HK-2 (cell line): ENCODE measurements at regions not wholly inside any gene's neighbourhood (a gene's known extent, or its start where the extent isn't known, plus 50 kb on each side); places are given as distances from the start of the nearest gene placed in this dataset.

Experiments
- DNase-seq: peaks from one replicate; pipeline ENCODE4 v3.0.0-alpha.2; 2018; ENCODE audit not compliant: unreplicated experiment

DNA sequence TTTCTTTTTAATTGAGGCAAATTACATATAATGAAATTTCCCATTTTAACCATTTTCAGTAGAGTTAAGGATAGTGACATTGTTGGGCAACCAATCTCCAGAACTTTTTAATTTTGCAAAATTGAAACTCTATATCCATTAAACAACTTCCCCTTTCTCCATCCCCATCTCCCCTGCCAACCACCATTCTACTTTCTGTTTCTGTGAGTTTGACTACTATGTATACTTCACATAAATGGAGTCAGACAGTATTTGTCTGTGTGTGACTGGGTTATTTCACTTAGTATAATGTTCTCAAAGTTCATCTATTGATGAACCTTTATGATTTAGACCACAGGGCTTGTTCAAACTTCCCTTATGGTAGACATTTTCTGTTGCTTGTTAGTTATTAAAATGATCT, 364.5 kb upstream of the MAD2L1 start:
- DNase-seq = no peak

DNA sequence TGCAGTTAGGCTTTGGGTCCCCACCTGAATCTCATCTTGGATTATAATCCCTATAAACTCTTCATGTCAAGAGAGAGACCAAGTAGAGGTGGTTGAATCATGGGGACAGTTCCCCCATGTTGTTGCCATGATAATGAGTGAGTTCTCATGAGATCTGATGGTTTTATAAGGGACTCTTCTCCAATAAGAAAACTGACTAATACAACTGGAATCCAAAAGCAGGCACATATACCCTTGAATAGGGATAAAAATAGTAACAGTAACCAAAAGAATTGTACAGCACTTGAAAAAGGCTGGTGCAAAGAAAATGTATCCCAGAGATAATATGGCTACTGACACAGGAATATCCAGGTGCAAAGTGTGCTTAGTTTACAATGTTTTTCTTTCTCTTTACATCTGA, 351.5 kb upstream of the MAD2L1 start:
- no peak for DNase-seq

DNA sequence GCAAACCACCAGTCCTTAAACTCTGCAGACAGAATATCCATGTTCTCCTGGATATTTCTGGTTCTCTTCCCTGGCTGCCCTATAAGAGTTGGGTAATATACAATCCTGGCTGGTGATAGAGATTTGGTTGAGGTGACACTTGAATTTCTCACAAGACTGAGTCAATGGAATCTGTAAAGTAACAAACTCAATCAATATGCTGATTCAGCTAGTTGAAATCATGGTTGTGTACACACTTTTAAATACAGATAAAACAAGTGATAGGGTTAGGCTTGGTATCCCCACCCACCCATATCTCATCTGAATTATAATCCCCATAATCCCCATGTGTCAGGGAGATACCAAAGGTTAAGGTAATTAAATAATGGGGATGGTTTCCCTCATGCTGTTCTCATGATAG, 349.2 kb upstream of the MAD2L1 start:
- DNase-seq = no peak

DNA sequence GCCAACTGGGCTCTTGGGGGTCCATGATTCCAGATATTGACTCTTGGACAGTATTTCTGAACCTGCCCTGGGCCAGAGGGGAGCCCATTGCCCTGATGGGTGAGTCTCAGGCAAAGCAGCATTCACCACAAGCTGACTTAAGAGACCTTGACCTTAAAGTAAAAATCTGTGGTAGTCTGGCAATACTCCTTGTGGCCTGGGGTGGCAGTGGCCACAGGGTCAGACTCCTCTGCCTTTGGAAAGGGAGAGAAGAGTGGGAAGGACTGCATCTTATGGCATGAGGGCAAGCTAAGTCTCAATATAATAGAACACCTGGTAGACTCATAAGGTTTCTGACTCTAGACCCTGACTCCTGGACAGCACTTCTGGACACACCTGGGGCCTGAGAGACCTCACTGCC, 340.3 kb upstream of the MAD2L1 start:
- DNase-seq = no peak

DNA sequence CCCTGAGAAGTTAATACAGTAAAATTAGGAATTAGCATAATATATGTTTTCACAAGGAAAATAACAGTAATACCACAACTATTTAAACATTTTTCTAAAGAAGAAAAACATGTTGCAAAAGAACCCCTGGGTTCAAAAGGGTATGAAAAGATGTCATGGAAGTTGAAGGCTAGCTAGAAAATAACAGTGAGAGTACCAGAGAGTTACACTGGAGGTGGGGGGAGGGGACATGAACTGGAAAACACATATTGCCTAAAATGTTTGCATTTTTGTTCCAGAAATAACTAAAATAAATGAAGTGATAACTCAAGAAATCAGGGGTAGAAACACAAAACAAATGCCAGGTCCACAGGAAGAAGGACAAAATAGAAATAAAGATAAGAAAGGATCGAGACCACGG, 336.6 kb upstream of the MAD2L1 start:
- DNase-seq = no peak

DNA sequence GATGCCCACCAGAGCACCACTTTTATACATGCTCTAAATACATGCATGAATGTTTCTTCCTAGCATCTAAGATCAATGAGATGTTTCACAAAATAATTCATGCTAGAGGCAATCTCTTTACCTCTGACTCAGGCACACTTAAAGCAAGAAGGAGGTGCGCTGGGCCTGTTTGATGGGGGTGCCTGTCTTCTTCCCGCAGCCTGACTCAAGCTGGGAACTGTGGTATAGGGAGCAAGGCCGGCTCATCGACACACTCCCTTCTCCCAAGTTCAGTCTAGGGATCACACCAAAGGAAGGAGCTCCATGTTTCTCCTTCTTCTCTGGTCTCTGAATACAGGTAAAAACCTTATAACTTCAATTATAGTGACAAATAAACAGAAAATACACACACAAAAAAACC, 333.8 kb upstream of the MAD2L1 start:
- DNase-seq = no peak

DNA sequence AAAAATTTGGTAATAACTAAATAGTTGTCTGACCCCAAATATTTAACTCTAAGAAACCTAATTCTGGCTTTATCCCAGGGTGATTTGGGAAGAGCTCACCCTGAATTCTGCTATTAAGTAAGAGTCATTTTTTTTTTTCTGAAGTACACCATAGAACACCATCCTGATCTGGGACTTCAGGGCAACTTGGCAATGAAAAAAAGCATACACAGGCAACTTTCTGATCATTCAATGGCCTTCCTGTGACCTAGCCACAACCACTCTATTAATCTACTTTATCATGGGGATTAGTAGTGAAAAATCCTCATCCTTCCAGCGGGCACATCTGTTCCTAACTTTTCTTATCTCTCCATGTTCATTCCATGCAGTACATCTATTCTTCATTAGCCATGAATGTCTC, 333.2 kb upstream of the MAD2L1 start:
- no peak for DNase-seq

DNA sequence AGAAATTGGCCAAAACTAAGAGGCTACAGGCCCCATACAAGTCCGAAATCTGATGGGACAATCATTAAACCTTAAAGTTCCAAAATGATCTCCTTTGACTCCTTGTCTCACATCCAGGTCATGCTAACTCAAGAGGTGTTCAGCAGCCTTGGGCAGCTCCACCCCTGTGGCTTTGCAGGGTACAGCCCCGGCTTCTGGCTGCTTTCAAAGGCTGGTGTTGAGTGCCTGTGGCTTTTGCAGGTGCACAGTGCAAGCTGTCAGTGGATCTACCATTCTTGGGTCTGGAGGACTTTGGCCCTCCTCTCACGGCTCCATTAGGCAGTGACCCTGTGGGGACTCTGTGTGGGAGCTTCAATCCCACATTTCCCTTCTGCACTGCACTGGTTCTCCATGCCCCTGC, 329.1 kb upstream of the MAD2L1 start:
- DNase-seq = no peak

DNA sequence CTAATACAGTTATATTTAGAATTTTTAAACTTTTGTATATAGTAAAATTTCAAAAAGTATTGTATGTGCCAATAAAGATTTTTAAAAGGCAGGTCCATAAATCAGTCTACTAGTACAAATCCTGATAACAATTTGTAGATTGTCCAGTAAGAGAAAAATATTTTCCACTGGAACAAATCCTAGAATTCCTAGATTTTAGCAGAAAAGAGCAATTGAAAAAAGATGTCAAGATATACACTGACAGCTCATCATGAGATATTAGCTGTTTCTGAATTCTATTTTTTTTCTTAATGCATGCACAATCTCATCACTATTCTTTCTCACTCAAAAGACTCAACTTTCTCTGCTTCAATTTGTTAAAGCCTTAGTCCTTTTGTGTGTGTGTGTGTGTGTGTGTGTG, 289.2 kb upstream of the MAD2L1 start:
- no peak for DNase-seq

DNA sequence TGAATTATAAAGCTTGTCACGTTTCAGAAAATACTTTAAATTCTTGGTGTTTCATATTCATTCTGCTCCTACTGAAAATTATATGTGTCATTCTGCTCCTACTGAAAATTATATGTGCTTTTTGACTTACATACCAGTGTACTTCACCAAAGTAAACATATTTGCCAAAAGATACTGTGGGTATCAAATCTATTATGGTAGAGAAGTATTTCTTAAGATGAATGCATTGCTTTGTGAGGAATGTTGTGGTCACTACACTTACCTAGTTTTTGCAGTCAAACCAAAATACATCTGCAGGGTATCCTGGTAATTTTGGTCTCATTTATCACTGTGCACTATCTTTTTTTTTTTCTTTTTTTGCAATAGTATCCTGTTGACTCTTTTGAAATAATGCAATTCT, 287.7 kb upstream of the MAD2L1 start:
- DNase-seq = no peak

DNA sequence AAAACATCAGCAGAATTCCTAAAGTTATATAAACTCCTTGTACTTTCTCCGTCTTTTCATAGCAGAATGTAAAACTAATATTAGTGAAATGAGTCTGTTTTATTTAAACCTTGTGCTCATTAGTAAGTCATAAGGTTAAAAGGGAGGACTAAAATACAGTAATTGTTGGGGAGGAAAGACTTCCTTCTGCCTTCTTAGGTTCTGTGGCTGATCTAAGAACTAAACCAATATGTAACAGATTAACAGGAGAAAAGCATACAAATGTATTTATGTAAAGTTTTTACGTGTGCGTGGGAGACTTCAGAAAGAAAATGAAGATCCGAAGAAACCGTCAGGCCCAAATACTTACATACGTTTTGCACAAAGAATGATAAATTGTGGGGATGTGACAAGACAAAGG, 286.6 kb upstream of the MAD2L1 start:
- DNase-seq = no peak

DNA sequence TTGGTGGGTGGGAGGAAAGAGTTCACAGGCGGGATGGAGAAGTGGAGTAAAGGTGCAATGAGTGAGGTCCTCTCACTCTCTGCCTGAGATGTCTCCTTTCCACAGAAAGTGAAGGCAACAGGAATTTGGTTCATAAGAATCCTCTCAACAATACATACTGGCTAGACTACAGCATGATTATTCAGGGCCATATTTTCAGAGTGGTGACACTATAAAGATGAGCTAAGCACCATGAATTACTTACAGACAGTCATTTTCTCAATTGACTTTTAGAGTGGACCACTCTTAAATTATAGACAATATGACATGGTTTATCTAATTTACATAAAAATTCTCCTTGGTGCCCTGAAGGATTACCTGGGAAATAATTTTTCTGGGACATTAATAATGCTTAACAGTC, 286.1 kb upstream of the MAD2L1 start:
- no peak for DNase-seq

DNA sequence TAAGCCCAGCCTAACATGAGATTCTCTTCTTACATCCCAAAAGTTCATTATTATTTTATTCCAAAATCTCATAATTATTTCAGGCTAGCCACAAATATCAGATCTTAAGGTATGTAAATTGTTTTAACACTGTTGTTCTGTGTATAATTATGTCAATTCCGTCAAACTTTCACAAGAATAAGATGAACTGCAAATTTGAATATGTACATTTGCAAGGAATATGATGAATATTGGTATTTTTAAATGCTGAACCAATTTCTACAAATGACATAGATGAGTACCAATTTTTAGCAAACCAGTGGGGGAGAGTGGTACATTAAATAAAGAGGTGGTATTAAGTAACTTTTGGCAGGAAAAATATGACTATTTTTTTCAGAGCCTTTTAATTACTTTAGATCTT, 282.3 kb upstream of the MAD2L1 start:
- no peak for DNase-seq

DNA sequence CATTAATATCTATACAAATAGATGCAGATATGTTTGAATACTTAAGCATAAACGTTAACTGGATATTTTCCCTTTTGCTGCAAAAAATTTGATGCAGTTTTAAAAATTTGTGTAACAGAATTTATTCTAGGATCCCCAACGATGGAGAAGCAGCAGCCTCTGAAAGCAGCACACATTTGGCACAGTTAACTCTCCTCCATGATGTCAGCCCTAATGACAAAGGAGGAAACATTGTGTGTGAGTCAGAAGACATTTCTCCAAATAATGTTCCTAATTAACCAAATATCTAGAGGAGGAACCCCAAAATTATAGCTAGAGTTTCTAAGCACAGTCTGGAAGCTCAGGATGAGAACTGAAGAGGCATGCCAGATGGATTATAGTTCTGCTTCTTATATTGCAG, 281.9 kb upstream of the MAD2L1 start:
- DNase-seq = no peak

DNA sequence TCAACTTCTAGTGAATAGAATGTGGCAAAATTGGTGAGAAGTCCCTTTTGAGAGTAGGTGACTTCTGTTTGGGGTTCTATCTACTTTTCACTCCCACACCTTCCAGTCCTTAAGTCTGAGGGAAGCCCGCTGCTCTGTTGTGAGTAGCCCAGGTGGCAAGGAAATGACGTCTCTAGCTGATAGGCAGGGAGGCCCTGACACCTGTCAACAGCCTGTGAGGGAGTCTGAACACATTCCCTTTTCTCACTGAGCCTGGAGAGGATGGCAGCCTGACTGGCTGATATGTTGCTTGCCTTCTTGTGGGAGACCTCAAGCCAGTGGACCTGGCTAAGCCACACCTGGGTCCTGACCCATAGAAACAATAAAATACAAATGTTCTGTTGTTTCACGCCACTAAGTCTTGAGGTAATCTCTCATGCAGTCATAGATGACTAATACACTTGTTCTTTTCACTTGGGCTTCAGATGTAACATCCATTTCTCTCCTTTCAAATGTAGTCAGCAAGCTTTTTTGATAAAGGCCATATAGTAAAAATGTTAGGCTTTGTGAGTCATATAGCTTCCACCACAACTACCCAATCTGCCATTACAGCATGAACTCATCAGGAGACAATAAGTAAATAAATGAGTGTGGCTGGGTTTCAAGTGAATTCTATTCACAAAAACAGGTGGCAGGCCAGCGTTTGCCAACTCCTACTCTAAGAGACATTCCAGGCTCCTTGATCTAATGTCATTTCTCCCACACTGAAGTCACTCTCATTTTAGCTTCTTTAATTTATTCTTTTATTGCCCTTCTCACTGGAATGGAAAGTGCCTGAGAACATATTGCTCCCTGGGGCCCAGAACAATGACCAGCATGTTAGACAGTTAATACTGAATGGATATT, 265.1 kb upstream of the MAD2L1 start:
- no peak for DNase-seq

DNA sequence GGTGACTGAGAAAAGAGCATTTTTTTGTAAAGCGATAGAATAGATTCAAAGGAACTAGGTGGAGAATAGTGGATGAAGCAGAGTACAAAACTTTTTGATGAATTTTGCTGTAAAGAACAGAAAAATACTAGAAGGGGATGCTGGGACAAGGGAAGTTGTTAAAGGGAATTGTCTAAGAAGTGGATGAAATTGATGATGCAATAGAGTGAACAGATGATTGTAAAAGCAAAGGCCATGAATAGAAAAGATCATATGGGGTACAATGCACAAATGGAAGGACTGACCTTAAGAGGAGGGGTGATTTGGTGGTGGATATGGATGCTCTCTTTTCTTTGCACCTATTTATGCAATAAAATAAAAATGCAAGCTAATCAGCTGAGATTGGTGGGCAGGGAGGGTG, 262.7 kb upstream of the MAD2L1 start:
- no peak for DNase-seq

DNA sequence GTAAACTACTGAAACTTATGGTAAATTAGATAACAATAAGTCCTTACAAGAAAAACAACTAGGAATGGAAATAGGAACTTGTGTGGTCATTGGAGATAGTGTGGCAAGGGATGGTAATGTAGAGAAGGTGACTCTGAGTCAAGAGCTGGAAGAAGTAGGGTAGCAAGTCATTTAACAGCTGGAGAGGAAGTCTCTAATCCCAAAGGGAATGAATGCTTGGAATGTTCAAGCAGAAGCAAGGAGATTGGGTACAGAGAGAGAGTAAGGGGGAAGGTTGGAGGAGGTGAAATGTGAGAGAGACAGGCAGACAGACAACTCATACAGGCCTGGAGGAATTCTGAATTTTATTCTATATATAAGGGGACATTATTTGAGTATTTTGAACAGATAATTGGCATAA, 260.6 kb upstream of the MAD2L1 start:
- no peak for DNase-seq

DNA sequence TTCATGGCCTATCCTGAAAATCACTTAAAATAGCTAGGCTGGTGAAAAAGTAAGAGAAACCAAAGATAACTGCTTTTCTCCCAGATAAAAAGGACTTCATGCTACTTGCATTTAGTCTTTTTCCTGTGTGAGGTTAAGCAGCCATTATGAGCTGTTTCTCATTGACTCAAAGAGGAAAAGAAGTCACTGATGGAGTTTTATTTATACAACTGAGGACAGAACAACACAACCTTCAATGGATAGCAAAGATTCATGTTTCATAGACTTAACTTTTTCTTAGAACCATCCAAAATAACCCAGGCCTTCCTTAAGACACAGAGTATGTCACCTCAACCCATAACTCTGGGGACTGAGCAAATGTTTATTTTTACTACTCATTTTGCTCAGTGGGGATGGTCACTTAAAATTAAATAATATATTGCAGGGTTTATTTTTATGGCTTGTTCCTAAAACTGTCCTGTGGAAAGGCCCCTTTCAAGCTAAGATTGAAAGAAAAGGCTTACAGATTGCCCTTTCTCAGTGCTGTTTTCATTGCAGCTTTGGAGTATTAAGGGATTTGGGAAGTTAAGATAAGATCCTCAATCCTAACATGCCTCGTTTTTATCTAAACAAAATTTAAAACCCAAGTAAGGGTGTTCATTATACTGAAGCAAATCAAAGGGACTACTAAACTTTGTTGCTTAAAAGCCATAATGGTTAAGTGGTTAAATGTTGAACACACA, 252.6 kb upstream of the MAD2L1 start:
- no peak for DNase-seq

DNA sequence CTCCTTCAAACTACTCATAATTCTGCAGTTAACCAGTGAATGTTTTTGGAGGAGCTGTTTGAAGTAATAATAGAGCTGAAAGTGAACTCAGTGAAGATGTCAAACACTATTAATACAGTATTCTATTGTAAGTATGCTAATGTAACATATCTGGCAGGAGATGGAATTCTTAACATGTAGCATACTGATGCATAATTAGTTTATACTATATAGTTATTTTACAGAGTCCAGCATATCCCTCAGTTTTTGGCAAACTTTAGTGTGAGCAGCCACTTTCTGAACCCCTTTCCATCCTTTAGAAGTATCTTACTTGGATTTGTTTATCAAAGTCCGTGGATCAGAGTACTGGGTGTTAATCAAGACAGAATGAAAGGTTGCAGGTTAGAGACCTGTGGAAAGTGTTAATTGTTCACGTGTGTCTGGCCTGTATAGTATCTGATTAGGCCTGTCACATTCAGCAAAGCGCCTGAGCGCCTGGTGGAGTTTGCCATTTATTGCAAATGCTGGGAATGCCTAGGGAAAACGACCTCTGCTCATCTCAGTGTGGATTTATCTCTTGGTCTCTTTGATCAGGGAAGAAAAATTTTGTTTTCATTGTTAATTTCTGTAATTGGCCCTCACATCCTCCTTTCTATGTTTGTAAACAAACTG, 251.7 kb upstream of the MAD2L1 start:
- no peak for DNase-seq

DNA sequence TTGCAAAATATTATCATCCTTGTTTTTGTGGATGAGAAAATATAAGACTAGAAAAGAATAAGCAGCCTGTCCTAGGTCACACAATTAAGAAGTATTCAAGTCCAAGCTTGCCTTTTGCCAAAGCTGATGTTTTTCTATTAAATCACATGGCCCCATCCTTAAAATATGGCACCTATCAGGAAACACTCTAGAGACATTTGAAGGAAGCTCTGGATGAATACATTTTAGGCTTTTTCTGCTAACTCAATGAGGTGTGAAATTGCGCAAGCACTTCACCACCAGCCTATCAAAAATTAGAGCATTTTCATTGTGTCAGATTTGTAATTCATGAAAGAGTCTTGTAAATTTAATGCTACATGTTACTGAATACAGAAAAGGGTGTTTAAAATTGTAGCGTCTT, 251.1 kb upstream of the MAD2L1 start:
- DNase-seq = no peak

DNA sequence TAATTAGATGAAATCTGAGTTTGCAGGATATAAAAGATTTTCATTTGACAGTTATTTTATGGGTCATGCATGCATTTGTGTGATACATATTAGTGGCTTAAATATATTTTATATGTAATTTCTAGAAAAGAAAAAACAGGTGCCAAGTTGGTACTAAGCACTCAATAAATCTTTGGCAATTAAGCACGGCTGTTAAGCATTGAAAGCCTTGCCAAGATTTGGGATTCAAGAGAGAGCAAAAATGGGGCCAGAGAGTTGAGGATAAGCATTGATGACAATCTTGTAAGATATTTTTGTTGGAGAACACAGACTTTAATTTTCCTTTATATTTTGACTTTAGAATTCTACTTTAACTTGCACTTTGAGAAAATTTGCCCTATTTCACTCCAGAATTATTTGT, 249.8 kb upstream of the MAD2L1 start:
- no peak for DNase-seq

DNA sequence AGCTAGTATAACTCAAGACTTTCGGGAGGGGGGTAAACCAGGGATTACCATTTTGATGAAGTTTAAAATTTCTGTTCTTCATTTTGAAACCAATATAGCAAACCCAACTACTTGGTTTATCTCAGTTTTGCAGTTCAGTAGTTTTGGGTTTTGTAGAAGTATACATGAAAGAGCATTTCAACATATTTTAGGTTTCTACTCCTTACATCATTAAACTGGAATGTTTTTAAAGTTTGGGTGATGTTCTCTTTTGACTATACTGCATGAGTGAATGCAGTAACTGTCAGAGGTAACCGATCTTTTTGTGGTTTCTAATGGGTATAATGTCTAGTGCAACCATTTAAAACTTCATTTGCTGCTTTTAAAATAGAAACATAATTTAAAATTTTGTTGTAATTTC, 248.3 kb upstream of the MAD2L1 start:
- no peak for DNase-seq

DNA sequence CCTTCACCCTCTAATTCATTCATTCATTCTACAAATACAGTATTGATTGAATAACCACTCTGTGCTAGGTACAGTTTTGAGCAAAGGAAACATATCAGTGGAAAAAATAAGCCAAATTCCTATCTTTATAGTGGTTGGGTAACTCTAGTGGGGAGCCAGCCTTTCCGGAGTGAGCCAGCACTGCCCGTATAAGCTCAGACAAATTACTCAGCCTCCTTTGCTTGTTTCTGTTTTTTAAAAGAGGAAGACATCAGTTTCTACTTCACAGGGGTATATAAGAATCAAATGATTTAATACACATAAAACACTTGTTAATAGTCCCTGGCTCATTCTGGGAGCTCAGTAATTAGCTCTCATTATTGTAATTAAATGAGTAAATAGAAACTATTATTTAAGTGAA, 238.2 kb upstream of the MAD2L1 start:
- no peak for DNase-seq
